ENCODE measurements at regions not wholly inside any gene's neighbourhood (a gene's known extent, or its start where the extent isn't known, plus 50 kb on each side); places are given as distances from the start of the nearest gene placed in this dataset.

- DNase-seq = peak; percentile 25
These were observed 70.4 kb upstream of the BLCAP start for GRCh38 chr20:37598100-37598543.

GRCh38 chr20:37596890-37597536 lies 69.3 kb upstream of the BLCAP start:
- DNase-seq = no peak

- no peak for DNase-seq
These were observed 68.5 kb upstream of the BLCAP start for GRCh38 chr20:37596168-37596567.

DNA sequence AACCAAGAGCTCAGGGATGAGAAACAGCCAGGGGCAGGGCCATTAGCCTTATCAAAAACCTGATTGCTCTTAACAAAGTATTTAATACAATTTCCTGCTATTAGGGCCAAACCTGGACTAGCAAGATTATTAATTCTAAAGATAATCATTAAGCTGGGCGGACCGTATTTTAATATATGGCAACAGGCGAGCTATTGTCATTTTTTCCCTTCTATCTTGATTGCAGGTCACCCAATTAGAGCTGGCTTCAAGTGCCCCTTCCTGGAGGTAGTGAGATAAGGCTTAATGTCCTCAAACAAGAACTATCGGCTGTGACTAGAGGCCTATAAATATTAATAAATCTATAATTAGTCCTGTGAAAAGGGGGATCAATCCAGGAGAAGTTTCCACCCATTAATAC lies 66.0 kb upstream of the BLCAP start:
- DNase-seq = no peak

- no peak for DNase-seq
These were observed 63.3 kb upstream of the BLCAP start for GRCh38 chr20:37590938-37591490.

DNA sequence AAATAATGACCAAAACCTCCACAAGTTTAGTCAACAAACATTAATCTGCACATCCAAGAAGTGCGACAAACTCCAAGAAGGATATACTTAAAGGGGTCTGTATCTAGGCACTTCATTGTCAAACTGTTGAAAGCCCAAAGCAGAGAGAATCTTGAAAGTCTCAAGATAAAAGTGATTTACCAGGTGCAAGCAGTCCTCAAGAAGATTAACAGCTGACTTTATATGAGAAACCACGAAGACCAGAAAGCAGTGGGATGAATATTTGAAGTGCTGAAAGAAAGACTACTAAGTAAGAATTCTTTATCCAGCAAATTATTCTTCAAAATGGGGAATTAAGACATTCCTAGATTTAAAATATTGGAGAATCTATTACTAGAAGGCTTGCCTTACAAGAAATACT lies 58.4 kb upstream of the BLCAP start:
- DNase-seq = no peak

GRCh38 chr20:37584238-37584807 lies 56.6 kb upstream of the BLCAP start:
- no peak for DNase-seq

- no peak for DNase-seq
These were observed 53.6 kb upstream of the BLCAP start for GRCh38 chr20:37581246-37581645.

DNA sequence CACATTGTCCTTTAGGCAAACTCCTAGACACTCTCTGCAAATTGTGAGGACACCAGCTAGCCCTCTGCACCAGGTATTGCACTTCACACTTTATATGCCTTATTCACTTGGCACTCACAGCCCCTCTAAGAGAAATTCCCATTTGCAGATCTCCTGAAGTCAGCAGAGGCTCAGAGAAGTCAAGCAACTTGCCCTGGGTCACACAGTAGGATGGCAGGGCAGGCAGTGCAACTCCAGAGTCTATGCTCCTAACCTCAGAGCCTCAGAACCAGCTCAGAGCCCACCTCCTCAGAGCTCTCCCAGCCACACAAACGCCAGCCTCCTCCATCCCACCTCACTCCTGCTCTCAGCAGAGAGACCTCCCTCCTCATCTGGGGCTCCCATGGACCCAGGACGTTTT lies 52.4 kb upstream of the BLCAP start:
- no peak for DNase-seq

GRCh38 chr20:37579106-37579505 lies 51.4 kb upstream of the BLCAP start:
- DNase-seq = no peak

DNA sequence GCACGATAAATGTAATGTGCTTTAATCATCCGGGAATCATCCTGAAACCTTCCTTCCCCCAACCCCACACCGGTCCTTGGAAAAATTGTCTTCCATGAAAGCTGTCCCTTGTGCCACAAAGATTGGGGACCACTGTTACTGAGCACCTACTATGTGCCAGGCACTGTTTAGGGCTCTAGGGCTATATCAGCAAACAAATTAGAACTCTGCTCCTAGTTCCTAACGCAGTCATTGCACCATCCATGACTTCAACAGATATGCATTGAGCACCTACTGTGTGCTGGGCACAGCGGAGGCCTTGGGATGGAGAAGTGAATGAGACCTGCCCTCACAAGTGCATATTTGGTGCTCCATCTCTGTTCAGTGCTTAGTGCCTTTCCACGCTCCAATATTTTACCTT lies 50.3 kb upstream of the BLCAP start:
- DNase-seq = no peak

All from tongue (tissue), 1 donor.